IPS-15b (cell line): ENCODE measurements at regions not wholly inside any gene's neighbourhood (a gene's known extent, or its start where the extent isn't known, plus 50 kb on each side); places are given as distances from the start of the nearest gene placed in this dataset.
"Not testable (repeated sequence)": the region's sequence is repeated elsewhere in the genome, so short reads cannot be mapped to it uniquely, and the experiment has no call there.

Experiments used
- H3K27me3 ChIP-seq: one replicate; pipeline ENCODE4 v1.6.1; 2013; ENCODE audit warnings: low read length; ENCODE audit not compliant: control insufficient read depth, insufficient read depth
- H3K36me3 ChIP-seq: one replicate; pipeline ENCODE4 v1.6.1; 2013; ENCODE audit warnings: low read length; ENCODE audit not compliant: control insufficient read depth, insufficient read depth
- H3K4me1 ChIP-seq: one replicate; pipeline ENCODE4 v1.6.1; 2013; ENCODE audit warnings: mild to moderate bottlenecking, low read length; ENCODE audit not compliant: control insufficient read depth, insufficient read depth
- H3K4me3 ChIP-seq: one replicate; pipeline ENCODE4 v1.5.1; 2013; ENCODE audit warnings: low read depth, low read length
- H3K9ac ChIP-seq: one replicate; pipeline ENCODE4 v1.6.1; 2013; ENCODE audit warnings: low read depth, mild to moderate bottlenecking, low read length
- H3K9me3 ChIP-seq: one replicate; pipeline ENCODE4 v1.6.1; 2013; ENCODE audit warnings: mild to moderate bottlenecking, low read length; ENCODE audit not compliant: control insufficient read depth, insufficient read depth

GRCh38 chr1:161454865-161455707 is 50.2 kb upstream of the FCGR2A start:
- H3K36me3 ChIP-seq, H3K9ac ChIP-seq, H3K9me3 ChIP-seq, H3K4me3 ChIP-seq, H3K4me1 ChIP-seq: not testable (repeated sequence)
- peaks cover 10% of the 10 kb centered on the region for H3K27me3 ChIP-seq

DNA sequence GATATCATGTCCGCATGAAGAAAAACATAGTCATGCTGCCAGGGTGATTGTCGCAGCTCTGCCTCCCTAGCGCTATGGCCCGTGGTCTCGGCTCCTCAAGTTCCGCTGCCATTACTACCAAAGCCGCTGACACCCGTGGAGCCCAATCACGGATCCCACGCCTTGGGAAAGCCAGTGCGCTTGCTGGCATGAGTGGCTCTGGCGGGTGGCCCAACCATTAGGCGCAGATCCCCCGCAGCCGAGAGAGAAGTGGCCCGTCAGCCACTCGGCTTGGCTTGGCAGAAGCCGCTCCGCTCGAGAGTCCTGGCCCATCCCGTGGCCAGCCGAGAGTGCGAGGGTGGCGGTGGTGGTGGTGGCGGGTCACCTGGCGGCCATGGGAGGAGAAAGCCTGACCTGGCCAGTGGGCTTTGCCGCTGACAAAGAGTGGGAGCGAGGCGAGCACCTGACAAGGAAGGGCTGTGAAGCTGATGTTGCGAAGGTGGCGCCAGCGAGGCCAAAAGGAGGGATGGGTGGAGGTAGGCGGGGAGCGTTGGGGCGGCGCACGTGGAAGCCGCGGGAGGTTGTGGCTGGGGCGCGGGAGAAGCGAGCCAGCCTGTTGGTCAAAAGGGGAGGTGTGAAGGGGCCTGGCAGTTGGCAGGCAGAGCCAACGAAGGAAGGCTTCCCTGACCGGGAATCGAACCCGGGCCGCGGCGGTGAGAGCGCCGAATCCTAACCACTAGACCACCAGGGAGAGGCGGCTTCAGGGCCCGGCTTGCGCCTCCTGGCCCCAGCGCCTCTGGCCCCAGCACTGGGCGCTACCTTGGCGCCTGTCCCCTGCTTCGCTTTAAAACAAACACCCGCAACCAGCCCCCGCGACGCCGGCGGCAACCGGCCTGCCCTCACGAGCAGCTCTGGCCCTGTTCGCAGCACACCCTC is 51.0 kb upstream of the FCGR2A start:
- not testable (repeated sequence) for H3K4me1 ChIP-seq, H3K9me3 ChIP-seq, H3K4me3 ChIP-seq, H3K27me3 ChIP-seq, H3K9ac ChIP-seq, H3K36me3 ChIP-seq

DNA sequence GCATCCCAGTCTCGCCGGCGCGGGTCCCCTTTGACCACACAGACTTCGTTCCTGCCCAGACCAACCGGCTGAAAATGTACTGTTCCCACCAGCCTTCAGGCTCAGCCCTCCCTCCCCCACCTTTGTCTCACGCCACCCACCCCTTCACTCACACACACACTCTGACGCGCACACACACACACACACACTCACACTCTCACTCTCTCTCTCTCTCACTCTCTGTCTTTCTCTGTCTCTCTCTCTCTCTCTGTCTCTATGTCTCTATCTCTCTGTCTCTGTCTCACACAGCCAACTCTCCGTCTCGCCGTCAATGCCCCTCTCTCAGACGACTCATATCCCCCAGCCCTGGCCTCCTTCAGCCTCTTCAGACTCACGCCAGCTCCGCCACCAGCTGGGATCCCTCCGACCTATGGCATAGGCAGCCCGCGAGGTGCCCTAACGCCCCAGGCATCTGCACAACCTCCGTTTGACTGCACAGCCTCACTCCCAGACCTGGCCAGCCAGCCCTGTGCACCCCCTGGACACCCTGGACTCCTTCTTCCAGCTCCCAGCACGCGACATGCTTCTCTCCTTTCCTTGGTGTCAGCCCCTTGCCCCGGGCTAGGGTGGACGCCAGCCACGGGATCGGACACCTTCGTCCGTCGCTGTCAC is 53.4 kb upstream of the FCGR2A start:
- not testable (repeated sequence) for H3K9me3 ChIP-seq, H3K4me3 ChIP-seq, H3K4me1 ChIP-seq, H3K36me3 ChIP-seq, H3K27me3 ChIP-seq, H3K9ac ChIP-seq

- H3K4me3 ChIP-seq, H3K9ac ChIP-seq, H3K27me3 ChIP-seq, H3K4me1 ChIP-seq, H3K9me3 ChIP-seq, H3K36me3 ChIP-seq: not testable (repeated sequence)
These were observed 57.4 kb upstream of the FCGR2A start for GRCh38 chr1:161447760-161448332.

DNA sequence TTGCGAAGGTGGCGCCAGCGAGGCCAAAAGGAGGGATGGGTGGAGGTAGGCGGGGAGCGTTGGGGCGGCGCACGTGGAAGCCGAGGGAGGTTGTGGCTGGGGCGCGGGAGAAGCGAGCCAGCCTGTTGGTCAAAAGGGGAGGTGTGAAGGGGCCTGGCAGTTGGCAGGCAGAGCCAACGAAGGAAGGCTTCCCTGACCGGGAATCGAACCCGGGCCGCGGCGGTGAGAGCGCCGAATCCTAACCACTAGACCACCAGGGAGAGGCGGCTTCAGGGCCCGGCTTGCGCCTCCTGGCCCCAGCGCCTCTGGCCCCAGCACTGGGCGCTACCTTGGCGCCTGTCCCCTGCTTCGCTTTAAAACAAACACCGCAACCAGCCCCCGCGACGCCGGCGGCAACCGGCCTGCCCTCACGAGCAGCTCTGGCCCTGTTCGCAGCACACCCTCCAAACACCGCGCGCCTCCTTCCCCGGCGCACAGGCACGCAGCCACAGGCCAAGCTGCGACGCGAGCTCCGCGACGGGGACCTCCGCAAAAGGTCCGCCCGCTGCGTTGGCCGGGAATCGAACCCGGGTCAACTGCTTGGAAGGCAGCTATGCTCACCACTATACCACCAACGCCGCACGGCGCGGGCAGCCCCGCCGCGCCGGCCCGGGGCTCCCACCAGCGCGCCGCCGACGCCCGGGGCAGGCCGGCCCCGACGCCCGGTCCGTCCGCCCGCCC is 58.1 kb upstream of the FCGR2A start:
- not testable (repeated sequence) for H3K36me3 ChIP-seq, H3K4me3 ChIP-seq, H3K27me3 ChIP-seq, H3K9me3 ChIP-seq, H3K4me1 ChIP-seq, H3K9ac ChIP-seq

- H3K9ac ChIP-seq, H3K9me3 ChIP-seq, H3K36me3 ChIP-seq, H3K27me3 ChIP-seq, H3K4me1 ChIP-seq: not testable (repeated sequence)
- peak overlapping the region; percentile 19 for H3K4me3 ChIP-seq
These were observed 60.5 kb upstream of the FCGR2A start for GRCh38 chr1:161444725-161445124.

GRCh38 chr1:161444255-161444654 is 61.0 kb upstream of the FCGR2A start:
- peaks cover 14% of the 10 kb centered on the region for H3K27me3 ChIP-seq
- H3K4me1 ChIP-seq, H3K36me3 ChIP-seq, H3K4me3 ChIP-seq, H3K9ac ChIP-seq, H3K9me3 ChIP-seq: not testable (repeated sequence)

GRCh38 chr1:161440312-161440894 is 64.9 kb upstream of the FCGR2A start:
- peak overlapping the region; percentile 70 for H3K9ac ChIP-seq
- H3K4me1 ChIP-seq: no peaks in the 10 kb centered on the region
- peaks cover 49% of the 10 kb centered on the region for H3K27me3 ChIP-seq
- peak overlapping the region; percentile 73 for H3K4me3 ChIP-seq
- no peaks in the 10 kb centered on the region for H3K9me3 ChIP-seq
- H3K36me3 ChIP-seq: no peaks in the 10 kb centered on the region

DNA sequence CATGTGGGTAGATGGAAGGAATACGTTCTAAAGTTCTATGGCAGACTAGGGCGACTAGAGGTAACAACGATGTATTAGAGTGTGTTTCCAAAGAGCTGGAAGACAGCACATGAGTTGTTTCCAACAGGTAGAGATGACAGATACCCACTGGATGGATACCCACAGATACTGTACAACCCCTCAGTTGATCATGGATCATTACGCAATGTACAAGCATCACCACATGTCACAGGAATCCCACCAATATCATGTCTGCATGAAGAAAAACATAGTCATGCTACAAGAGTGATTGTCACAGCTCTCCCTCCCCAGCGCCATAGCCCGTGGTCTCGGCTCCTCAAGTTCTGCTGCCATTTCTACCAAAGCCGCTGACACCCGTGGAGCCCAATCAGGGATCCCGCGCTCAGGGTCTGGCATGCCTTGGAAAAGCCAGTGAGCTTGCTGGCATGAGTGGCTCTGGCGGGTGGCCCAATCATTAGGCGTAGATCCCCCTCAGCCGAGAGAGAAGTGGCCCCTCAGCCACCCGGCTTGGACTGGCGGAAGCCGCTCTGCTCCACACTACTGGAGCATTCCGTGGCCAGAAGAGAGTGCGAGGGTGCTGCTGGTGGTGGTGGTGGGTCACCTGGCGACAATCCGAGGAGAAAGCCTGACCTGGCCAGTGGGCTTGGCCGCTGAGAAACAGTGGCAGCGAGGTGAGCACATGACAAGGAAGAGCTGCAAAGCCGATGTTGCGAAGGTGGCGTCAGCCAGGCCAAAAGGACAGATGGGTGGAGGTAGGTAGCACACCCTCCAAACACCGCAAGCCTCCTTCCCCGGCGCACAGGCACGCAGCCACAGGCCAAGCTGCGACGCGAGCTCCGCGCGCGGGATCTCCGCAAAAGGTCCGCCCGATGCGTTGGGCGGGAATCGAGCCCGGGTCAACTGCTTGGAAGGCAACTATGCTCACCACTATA is 65.7 kb upstream of the FCGR2A start:
- Histone ChIP-seq H3K36me3 (no peaks in the 10 kb centered on the region), H3K9me3 (no peaks in the 10 kb centered on the region), H3K4me3 (peak overlapping the region; percentile 73), H3K9ac (no peak overlapping the region), H3K27me3 (peaks cover 45% of the 10 kb centered on the region), H3K4me1 (no peaks in the 10 kb centered on the region)

GRCh38 chr1:161433191-161433590 is 65.5 kb upstream of the CFAP126 start:
- H3K36me3 ChIP-seq: not testable (repeated sequence)

More at GRCh38 chr1:161433191-161433590, 65.5 kb upstream of the CFAP126 start:
- not testable (repeated sequence) for H3K9ac ChIP-seq, H3K4me1 ChIP-seq, H3K9me3 ChIP-seq, H3K4me3 ChIP-seq
- peaks cover 63% of the 10 kb centered on the region for H3K27me3 ChIP-seq
